Mesendoderm (in vitro differentiated cells): ENCODE measurements at regions not wholly inside any gene's neighbourhood (a gene's known extent, or its start where the extent isn't known, plus 50 kb on each side); places are given as distances from the start of the nearest gene placed in this dataset.

ENCODE experiments used
- DNase-seq: peaks from one replicate; pipeline ENCODE4 v3.0.0; 2013
- H2AK5ac ChIP-seq: 2 replicates; pipeline ENCODE4 v1.6.1; 2013; ENCODE audit warnings: low read length, inconsistent platforms
- H2BK120ac ChIP-seq: 2 replicates; pipeline ENCODE4 v1.6.1; 2013; ENCODE audit warnings: low read depth, mild to moderate bottlenecking, low read length, moderate library complexity, mixed read lengths
- H2BK15ac ChIP-seq: replicated peaks from 2 replicates; pipeline ENCODE4 v1.6.1; 2013; ENCODE audit warnings: low read depth, mild to moderate bottlenecking, moderate library complexity
- H2BK5ac ChIP-seq: 2 replicates; pipeline ENCODE4 v1.6.1; 2013; ENCODE audit warnings: low read length, inconsistent platforms
- H3K18ac ChIP-seq: 2 replicates; pipeline ENCODE4 v1.6.1; 2013; ENCODE audit warnings: mild to moderate bottlenecking, low read length, mixed read lengths
- H3K23ac ChIP-seq: one replicate; pipeline ENCODE4 v1.6.1; 2013; ENCODE audit warnings: low read length
- H3K27ac ChIP-seq: 2 replicates; pipeline ENCODE4 v1.5.1; 2013; ENCODE audit warnings: low read depth, mild to moderate bottlenecking, inconsistent platforms, low read length, moderate library complexity
- H3K27me3 ChIP-seq: 2 replicates; pipeline ENCODE4 v1.6.1; 2013; ENCODE audit warnings: low read length, control low read depth, mild to moderate bottlenecking, inconsistent platforms; ENCODE audit not compliant: insufficient read depth, poor library complexity
- H3K36me3 ChIP-seq: 2 replicates; pipeline ENCODE4 v1.6.1; 2013; ENCODE audit warnings: low read length, inconsistent platforms; ENCODE audit not compliant: control insufficient read depth, insufficient read depth
- H3K4ac ChIP-seq: one replicate; pipeline ENCODE4 v1.6.1; 2013; ENCODE audit warnings: low read depth, mild to moderate bottlenecking, low read length, moderate library complexity
- H3K4me1 ChIP-seq: 2 replicates; pipeline ENCODE4 v1.6.1; 2013; ENCODE audit warnings: low read depth, low read length, inconsistent platforms; ENCODE audit not compliant: control insufficient read depth
- H3K4me2 ChIP-seq: 2 replicates; pipeline ENCODE4 v1.6.1; 2013; ENCODE audit warnings: low read length
- H3K4me3 ChIP-seq: 2 replicates; pipeline ENCODE4 v1.5.1; 2013; ENCODE audit warnings: mild to moderate bottlenecking, low read length
- H3K56ac ChIP-seq: one replicate; pipeline ENCODE4 v1.6.1; 2013; ENCODE audit warnings: low read length
- H3K79me1 ChIP-seq: 2 replicates; pipeline ENCODE4 v1.6.1; 2013; ENCODE audit warnings: low read length, inconsistent platforms
- H3K79me2 ChIP-seq: 2 replicates; pipeline ENCODE4 v1.6.1; 2013; ENCODE audit warnings: mild to moderate bottlenecking, low read length; ENCODE audit not compliant: control insufficient read depth, insufficient read depth
- H3K9ac ChIP-seq: 2 replicates; pipeline ENCODE4 v1.6.1; 2013; ENCODE audit warnings: low read length, inconsistent platforms
- H4K5ac ChIP-seq: one replicate; pipeline ENCODE4 v1.6.1; 2013; ENCODE audit warnings: low read length
- H4K8ac ChIP-seq: one replicate; pipeline ENCODE4 v1.6.1; 2013; ENCODE audit warnings: low read depth, mild to moderate bottlenecking, control low read depth, low read length, moderate library complexity
- WGBS: extraction: QIAGEN DNeasy Blood & Tissue Kit; methylation state at CpG from one replicate; pipeline ENCODE4 v1.1.7; 2013; ENCODE audit warnings: low lambda C conversion rate, missing lambda C conversion rate; ENCODE audit not compliant: insufficient coverage; ENCODE audit errors: extremely low coverage; 5-methylcytosine and 5-hydroxymethylcytosine counted together

DNA sequence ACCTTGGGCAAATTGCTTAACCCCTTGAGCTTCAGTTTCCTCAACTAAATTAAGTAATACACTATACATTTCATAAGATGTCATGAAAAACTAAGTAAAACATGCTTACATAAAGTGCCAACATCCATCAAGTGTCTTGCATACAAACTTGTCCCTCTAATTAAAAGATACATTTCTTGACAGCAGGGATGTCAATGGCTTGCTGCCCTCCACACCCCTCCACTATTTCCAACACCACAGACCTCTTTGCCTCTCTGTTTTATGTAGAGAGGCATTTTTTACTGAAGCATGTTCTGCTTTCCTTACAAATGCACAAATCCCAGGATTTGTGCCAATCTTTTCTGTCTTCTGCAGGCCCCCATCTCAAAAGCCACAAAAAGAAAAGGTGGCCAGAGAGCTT, 89.0 kb upstream of the HOXC13 start:
- Histone ChIP-seq H3K23ac (no peak overlapping the region), H3K9ac (no peak overlapping the region), H3K36me3 (no peaks in the 10 kb centered on the region), H3K4me2 (no peak overlapping the region), H3K79me1 (no peaks in the 10 kb centered on the region), H3K18ac (no peak overlapping the region), H3K56ac (no peak overlapping the region), H2BK15ac (no peak overlapping the region), H4K5ac (no peak overlapping the region), H3K27me3 (no peaks in the 10 kb centered on the region), H3K4me1 (peaks cover 3% of the 10 kb centered on the region), H3K4ac (no peak overlapping the region), H3K4me3 (no peak overlapping the region), H4K8ac (no peak overlapping the region), H2AK5ac (no peak overlapping the region), H2BK5ac (no peak overlapping the region), H3K27ac (no peak overlapping the region), H3K79me2 (no peaks in the 10 kb centered on the region), H2BK120ac (no peak overlapping the region)
- DNase-seq: no peak

DNA sequence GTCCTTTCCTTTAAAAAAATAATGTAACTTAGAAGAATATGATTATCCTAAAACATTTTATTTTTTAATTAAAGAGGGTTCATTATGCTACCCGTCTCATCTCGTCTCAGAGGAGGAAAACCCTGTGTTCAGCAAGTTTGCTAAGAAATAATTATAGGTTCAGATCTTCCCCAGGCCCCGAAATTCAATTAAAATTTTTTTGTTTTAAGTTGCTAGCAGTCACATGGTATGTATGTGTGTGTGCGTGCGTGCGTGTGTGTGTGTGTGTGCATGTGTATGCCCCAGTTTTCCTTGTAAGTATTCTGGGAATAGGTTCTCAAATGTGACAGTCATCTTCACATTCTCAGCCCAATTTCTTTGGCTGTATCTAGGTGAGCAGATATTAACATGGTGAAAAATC, 86.6 kb upstream of the HOXC13 start:
- no peak overlapping the region for H3K27ac ChIP-seq
- H4K8ac ChIP-seq: no peak overlapping the region
- no peak overlapping the region for H2BK120ac ChIP-seq
- no peak overlapping the region for H3K4me3 ChIP-seq
- no peaks in the 10 kb centered on the region for H3K4me1 ChIP-seq
- DNase-seq: no peak
- no peak overlapping the region for H2AK5ac ChIP-seq
- H3K79me2 ChIP-seq: no peaks in the 10 kb centered on the region
- H3K56ac ChIP-seq: no peak overlapping the region
- H2BK5ac ChIP-seq: no peak overlapping the region
- H3K4ac ChIP-seq: no peak overlapping the region
- H3K9ac ChIP-seq: no peak overlapping the region
- H3K79me1 ChIP-seq: no peaks in the 10 kb centered on the region
- H3K36me3 ChIP-seq: no peaks in the 10 kb centered on the region
- H2BK15ac ChIP-seq: no peak overlapping the region
- H3K4me2 ChIP-seq: no peak overlapping the region
- no peak overlapping the region for H3K23ac ChIP-seq
- WGBS: no CpG with 5 or more reads among the region's 6 CpGs
- H4K5ac ChIP-seq: no peak overlapping the region
- H3K27me3 ChIP-seq: no peaks in the 10 kb centered on the region
- no peak overlapping the region for H3K18ac ChIP-seq

DNA sequence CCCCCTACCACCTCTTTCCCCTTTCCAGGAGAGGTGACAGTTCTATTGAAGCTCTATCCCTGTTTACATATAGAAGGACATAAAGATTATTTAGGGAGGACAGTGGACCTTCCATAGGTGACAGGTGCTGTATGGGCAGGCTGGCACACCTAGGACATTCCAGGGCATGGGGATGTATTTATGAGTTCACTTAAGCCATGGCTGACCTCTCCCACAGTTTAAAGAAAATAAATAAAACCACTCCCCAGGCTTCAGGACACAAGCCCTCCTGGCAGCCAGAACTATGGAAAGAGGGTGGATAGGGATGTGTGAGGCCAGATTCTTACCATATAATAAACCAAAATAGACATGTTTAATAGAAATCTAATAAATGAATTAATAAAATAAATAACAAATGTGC, 85.6 kb upstream of the HOXC13 start:
- Histone ChIP-seq H3K23ac (no peak overlapping the region), H3K4me1 (no peaks in the 10 kb centered on the region), H4K5ac (no peak overlapping the region), H3K56ac (no peak overlapping the region), H2AK5ac (no peak overlapping the region), H3K36me3 (no peaks in the 10 kb centered on the region), H3K27ac (no peak overlapping the region), H2BK15ac (no peak overlapping the region), H3K4me3 (no peak overlapping the region), H3K27me3 (no peaks in the 10 kb centered on the region), H3K4me2 (no peak overlapping the region), H3K18ac (no peak overlapping the region), H2BK5ac (no peak overlapping the region), H2BK120ac (no peak overlapping the region), H3K9ac (no peak overlapping the region), H4K8ac (no peak overlapping the region), H3K79me1 (no peaks in the 10 kb centered on the region), H3K79me2 (no peaks in the 10 kb centered on the region), H3K4ac (no peak overlapping the region)
- no peak for DNase-seq

GRCh38 chr12:53854701-53855316, 83.8 kb upstream of the HOXC13 start:
- no peak overlapping the region for H3K9ac ChIP-seq
- H3K4me2 ChIP-seq: no peak overlapping the region
- no peaks in the 10 kb centered on the region for H3K4me1 ChIP-seq
- H3K79me1 ChIP-seq: no peaks in the 10 kb centered on the region
- DNase-seq: no peak
- H3K4ac ChIP-seq: no peak overlapping the region
- H4K8ac ChIP-seq: no peak overlapping the region
- H3K18ac ChIP-seq: no peak overlapping the region
- no peak overlapping the region for H4K5ac ChIP-seq
- no peaks in the 10 kb centered on the region for H3K79me2 ChIP-seq
- H3K27ac ChIP-seq: no peak overlapping the region
- no peak overlapping the region for H2BK15ac ChIP-seq
- no peak overlapping the region for H3K4me3 ChIP-seq
- no peak overlapping the region for H2AK5ac ChIP-seq
- WGBS: no CpG with 5 or more reads among the region's 3 CpGs
- H3K36me3 ChIP-seq: no peaks in the 10 kb centered on the region
- no peak overlapping the region for H3K23ac ChIP-seq
- H3K27me3 ChIP-seq: no peaks in the 10 kb centered on the region
- H2BK5ac ChIP-seq: no peak overlapping the region
- H2BK120ac ChIP-seq: no peak overlapping the region
- no peak overlapping the region for H3K56ac ChIP-seq

DNA sequence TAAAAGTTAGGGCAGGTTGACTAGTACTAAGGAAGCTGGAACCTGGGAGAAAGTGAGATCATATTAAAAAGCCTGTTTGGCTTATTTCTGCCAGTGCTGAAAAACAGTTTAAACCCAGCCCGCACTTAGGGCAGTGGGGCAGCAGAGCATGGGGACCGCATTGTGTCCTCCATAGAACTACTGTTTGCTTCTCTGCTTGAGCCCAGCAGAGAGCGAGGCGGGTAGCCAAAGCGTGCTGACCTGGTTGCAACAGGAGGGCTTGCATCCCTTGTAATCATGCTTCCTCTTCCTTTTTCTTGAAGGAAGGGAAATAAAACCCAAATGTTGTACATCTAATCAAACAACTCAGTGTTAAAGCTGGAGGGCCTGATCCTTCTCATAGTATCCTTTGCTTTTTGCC, 82.5 kb upstream of the HOXC13 start:
- Histone ChIP-seq H2BK120ac (no peak overlapping the region), H3K23ac (no peak overlapping the region), H3K27ac (no peak overlapping the region), H4K8ac (no peak overlapping the region), H3K4me3 (no peak overlapping the region), H2AK5ac (no peak overlapping the region), H3K27me3 (no peaks in the 10 kb centered on the region), H3K4ac (no peak overlapping the region), H3K36me3 (no peaks in the 10 kb centered on the region), H3K4me2 (no peak overlapping the region), H3K4me1 (no peaks in the 10 kb centered on the region), H3K18ac (no peak overlapping the region), H3K79me1 (no peaks in the 10 kb centered on the region), H2BK15ac (no peak overlapping the region), H3K79me2 (no peaks in the 10 kb centered on the region), H2BK5ac (no peak overlapping the region), H4K5ac (no peak overlapping the region), H3K9ac (no peak overlapping the region), H3K56ac (no peak overlapping the region)
- DNase-seq: no peak
- no CpG with 5 or more reads among the region's 5 CpGs for WGBS

DNA sequence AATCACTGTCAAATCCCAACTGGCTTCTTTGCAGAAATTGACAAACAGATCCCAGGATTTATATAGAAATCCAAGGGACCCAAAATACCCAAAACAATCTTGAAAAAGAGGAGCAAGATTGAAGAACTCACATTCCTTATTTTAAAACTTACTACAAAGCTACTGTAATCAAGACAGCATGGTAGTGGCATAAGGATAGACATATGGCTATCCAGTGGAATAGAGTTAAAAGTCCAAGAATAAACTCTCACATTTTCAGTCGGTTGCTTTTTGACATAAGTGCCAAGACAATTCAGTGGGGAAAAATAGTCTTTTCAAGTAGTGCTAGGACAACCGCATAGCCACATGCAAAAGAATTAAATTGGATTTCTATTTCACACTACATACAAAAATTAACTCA, 81.0 kb upstream of the HOXC13 start:
- no peak overlapping the region for H3K18ac ChIP-seq
- H3K27ac ChIP-seq: no peak overlapping the region
- no peak overlapping the region for H3K4me3 ChIP-seq
- no peaks in the 10 kb centered on the region for H3K79me1 ChIP-seq
- WGBS: no CpG with 5 or more reads among the region's 2 CpGs
- H2BK120ac ChIP-seq: no peak overlapping the region
- H3K36me3 ChIP-seq: no peaks in the 10 kb centered on the region
- H4K8ac ChIP-seq: no peak overlapping the region
- no peak overlapping the region for H4K5ac ChIP-seq
- H2AK5ac ChIP-seq: no peak overlapping the region
- no peaks in the 10 kb centered on the region for H3K4me1 ChIP-seq
- no peaks in the 10 kb centered on the region for H3K27me3 ChIP-seq
- H3K56ac ChIP-seq: no peak overlapping the region
- H3K4ac ChIP-seq: no peak overlapping the region
- no peak overlapping the region for H3K9ac ChIP-seq
- no peak overlapping the region for H3K4me2 ChIP-seq
- H2BK5ac ChIP-seq: no peak overlapping the region
- DNase-seq: no peak
- H3K23ac ChIP-seq: no peak overlapping the region
- no peaks in the 10 kb centered on the region for H3K79me2 ChIP-seq
- H2BK15ac ChIP-seq: no peak overlapping the region
